ENCODE measurements at regions not wholly inside any gene's neighbourhood (a gene's known extent, or its start where the extent isn't known, plus 50 kb on each side); places are given as distances from the start of the nearest gene placed in this dataset.
A peak's percentile ranks its signal among the peaks of the same experiment; 100 is the strongest.
"Not testable (repeated sequence)": the region's sequence is repeated elsewhere in the genome, so short reads cannot be mapped to it uniquely, and the experiment has no call there.

DNA sequence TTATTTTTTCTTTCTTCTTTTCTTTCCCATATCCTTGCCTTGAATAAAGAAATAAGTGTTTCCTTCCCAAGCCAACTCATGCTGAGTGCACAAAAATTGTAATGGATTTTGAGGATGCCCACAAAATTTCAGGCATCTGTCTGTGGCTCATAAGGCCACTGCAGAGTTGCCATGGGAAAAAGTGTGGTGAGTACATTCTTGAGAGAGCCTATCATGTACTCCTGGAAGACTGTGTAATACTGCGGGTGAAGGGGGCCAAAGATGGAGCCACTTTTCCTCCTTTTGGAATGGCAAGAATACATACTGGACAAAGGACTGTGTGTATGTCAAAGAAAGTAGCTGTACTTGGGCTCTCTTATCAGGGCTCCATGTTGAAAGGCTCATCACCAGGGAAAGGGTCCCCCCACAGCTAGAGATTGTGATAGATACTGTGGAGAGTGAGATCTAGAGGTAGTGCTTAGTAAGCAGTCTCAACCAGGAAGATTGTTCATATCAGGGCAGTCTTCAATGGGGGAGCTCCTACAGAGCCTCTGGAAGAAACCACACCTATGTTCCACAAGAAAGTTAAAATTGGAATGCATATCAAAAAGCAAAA is 341.6 kb upstream of the KCND2 start:
- no peak for DNase-seq (ENCODE audit: low read depth in 2 of 2)

DNA sequence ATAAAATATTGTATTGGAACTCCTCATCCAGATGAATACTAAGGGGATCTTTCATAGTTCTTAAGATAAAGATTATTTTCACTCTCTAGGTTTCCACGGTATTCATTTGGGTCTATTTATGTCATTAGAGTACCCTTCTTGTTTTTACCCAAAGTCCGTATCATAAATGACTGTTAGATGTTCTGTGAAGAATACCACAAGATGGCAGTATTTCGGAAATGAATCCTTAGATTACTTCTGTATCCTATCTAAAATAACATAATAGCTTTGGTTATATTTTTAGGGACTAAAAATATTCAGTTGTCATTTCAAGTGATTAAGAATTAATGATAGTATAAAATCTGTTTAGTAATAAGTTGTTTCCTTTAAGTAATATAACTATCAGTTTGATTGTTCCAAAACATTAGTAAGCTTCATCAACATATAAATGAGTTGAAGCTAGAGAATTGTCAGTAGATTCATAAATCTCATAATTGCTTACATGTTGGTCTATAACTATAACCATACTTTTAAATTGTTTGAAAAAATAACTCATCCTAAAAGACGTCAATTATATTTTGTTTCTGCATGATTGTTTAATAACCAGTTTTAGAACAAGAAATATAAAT is 337.5 kb upstream of the KCND2 start:
- DNase-seq (ENCODE audit: low read depth in 2 of 2): peak; percentile 28 to 51

DNA sequence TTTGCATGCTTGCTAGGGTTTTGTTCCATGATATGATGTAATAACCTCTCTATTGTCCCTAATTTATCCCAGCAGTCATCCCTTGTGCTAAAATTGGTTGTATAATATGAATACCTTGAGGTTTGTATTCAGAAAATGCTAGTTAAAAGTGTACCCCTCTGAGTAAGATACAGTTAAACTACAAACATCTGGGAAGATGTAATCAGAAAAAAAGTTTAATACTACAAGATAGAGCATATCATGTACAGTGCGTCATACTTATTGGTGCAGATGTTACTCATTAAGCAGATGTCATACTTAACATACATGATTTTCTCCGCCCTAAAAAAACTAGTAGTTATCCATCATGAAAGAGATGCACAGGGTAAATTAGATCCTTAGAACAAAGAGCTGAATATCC is 336.1 kb upstream of the KCND2 start:
- DNase-seq (ENCODE audit: low read depth in 2 of 2): no peak

DNA sequence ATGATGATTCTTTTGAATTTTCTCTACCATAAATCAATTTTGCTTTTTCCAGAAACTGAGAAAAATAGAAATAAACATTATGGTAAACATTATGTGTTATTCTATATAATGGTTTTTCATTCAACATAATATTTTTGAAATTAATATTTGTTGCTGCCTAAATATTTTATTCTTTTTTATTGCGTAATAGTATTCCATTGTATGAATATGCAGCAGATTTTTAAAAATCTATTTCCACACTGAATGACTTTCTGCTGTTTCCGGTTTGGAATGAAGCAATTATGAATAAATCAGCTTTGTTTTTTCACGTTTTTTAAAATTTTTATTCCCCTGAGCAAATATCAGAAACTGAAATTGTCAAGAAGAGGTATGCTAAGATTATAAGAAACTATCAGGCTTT is 335.2 kb upstream of the KCND2 start:
- DNase-seq (ENCODE audit: low read depth in 2 of 2): no peak

DNA sequence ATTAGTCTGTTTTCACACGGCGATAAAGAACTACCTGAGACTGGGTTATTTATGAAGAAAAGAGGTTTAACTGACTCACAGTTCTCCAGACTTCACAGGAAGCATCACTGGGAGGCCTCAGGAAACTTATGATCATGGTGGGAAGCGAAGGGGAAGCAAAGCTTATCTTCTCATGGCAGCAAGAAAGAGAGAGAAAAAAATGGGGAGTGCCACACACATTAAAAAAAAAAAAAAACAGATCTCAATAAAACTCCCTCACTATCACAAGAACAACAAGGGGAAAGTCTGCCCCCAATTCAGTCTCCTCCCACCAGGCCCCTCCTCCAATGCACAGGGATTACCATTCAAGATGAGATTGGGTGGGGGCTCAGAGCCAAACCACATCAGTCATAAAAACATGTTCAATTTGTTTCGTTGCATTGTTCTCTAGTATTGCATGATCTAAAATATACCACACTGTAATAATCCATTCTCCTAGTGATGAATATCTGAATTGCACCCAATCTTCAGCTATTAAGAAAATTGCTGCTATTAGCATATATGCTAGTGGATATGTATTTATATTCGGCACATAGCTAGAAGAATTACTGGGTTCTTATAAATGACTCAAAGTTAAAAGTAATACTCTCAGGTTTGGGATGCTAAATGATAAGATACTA is 328.9 kb upstream of the KCND2 start:
- DNase-seq (ENCODE audit: low read depth in 2 of 2): no peak

DNA sequence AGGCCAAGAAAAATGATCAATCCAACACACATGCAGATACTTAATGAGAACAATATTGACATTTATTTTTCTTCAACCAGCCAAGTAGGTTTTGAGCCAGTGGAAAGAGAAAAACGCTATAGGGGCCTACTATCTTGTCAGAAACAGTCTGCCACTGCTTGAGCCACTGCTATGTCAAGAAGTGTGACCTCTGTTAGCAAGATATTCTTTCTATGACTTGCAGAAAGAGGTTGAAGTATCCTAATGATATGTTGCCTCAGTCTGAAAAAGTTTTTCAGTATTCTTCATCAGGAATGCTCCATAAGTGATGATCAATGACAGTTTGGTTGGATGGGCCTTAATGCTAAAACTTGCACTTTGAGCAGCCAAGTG is 328.4 kb upstream of the KCND2 start:
- DNase-seq (ENCODE audit: low read depth in 2 of 2): no peak

DNA sequence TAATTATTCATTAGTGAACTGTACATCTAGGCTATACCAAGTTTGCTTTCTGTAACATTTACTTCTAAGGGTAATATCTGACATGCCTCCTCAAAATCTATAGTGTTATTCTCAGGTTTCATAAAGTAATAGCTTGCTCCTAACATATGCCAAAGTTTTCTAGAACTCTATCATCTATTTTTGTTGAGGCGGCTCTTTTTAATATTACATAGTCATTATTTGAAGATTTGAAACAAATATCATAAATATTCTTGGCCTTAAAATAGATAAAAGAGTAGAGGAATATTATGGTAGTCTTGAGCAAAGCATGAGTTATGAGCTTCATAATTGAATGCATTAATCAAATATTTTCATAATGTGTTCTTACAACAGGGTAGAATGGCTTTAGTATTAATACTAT is 327.2 kb upstream of the KCND2 start:
- DNase-seq (ENCODE audit: low read depth in 2 of 2): no peak

DNA sequence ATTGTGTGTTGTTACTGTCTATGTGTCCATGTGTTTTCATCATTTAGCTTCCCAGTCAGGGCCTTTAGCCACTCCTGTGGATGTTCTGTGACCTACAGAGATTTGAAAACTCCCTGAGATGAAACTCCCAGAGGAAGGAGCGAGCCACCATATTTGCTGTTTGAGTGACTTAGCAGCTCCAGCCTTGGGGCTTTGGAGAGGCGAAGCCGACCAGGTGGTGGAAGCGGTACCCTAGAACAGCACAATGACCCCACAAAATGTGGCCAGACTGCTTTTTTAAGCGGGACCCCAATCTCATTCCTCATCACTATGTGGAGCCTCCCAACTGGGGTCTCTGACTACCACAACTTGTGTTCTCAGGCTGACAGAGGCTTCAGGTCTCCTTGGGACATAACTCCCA is 323.9 kb upstream of the KCND2 start:
- no peak for DNase-seq (ENCODE audit: low read depth in 2 of 2)

DNA sequence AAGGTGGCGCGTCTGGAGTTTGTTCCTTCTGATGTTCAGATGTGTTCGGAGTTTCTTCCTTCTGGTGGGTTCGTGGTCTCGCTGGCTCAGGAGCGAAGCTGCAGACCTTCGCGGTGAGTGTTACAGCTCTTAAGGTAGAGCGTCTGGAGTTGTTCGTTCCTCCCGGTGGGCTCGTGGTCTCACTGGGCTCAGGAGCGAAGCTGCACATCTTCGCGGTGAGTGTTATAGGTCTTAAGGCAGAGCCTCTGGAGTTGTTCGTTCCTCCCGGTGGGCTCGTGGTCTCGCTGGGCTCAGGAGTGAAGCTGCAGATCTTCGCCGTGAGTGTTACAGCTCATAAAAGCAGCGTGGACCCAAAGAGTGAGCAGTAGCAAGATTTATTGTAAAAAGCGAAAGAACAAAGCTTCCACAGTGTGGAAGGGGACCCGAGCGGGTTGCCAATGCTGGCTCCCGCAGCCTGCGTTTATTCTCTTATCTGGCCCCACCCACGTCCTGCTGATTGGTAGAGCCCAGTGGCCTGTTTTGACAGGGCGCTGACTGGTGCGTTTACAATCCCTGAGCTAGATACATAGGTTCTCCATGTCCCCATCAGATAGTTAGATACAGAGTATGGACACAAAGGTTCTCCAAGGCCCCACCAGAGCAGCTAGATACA is 322.5 kb upstream of the KCND2 start:
- not testable (repeated sequence) for DNase-seq (ENCODE audit: low read depth in 2 of 2)

DNA sequence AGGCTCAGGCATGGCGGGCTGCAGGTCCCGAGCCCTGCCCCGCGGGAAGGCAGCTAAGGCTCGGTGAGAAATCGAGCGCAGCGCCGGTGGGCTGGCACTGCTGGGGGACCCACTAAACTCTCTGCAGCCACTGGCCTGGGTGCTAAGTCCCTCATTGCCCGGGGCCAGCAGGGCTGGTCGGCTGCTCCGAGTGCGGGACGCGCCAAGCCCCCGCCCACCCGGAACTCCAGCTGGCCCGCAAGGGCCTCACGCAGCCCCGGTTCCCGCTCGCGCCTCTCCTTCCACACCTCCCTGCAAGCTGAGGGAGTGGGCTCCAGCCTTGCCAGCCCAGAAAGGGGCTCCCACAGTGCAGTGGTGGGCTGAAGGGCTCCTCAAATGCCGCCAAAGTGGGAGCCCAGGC is 321.4 kb upstream of the KCND2 start:
- not testable (repeated sequence) for DNase-seq (ENCODE audit: low read depth in 2 of 2)

DNA sequence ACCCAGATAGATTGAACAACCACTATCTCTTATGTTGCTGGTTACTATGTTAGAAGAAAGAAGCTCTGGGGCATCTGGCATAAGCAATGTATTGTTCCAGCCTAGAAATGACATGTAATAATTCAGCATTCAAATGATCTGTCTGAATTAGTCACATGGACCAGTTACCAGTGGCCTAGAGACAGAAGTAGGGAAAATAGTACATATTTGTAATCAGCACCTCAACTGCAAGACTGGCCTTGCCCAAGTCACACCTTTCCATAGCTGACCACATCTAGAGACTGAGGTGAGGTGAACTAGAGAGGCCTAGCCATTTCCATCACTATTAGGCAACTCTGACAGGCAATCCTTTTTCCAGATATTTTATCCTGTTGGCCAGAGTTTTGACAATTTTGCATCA is 315.6 kb upstream of the KCND2 start:
- no peak for DNase-seq (ENCODE audit: low read depth in 2 of 2)

DNA sequence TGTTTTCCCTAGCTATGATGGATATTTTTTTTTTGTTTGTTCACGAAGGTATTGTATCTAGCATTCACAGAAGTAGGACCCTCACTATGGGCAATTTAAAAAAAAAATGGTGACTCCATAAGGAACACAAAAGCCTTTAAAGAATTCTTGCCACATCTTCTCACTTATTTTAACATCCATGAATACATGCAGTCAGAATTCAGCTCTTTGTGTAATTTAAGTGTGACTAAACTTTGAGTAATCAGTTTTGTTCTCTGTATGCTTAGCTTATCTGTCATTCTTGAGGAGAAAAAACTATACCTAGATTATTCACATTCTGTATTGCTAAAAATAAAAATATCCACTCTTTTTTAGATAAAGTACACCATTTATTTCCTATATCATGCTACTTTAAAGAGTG is 313.2 kb upstream of the KCND2 start:
- no peak for DNase-seq (ENCODE audit: low read depth in 2 of 2)

DNA sequence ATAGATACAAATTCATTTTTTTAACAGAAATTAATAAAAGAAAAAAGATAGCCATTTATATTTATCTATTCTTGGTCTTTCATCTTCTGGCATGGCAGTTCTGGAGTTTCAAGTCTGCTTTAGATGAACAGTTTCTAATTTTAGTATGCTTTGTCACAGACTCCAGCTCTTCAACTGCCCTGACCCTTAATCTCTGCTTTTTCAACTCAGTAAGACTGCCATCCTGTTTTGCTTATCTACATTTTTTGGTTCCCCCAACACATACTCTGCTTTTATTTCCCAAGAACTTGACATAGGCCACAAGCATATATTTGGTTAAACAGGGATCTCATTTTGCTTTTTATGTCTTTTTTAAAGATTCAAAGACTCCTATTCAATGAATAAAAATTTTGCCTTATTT is 309.3 kb upstream of the KCND2 start:
- no peak for DNase-seq (ENCODE audit: low read depth in 2 of 2)

DNA sequence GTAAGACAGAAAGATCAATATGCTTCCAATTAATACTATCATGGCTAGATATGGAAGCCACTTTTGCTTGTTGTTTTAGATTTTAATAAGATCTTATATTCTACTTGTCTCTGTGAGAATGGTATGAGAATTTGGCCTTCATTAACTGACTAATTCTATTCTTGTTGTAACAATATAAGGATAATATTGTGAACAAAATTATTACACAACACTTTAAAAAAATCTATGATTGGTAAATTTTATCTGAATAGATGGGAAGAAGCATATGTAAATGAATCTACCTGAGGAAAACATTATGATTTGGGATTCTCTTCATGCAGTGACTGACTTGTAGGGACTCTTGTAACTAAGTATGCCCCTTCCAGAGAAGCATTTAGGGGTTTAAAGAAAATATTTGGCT is 308.9 kb upstream of the KCND2 start:
- DNase-seq (ENCODE audit: low read depth in 2 of 2): no peak

DNA sequence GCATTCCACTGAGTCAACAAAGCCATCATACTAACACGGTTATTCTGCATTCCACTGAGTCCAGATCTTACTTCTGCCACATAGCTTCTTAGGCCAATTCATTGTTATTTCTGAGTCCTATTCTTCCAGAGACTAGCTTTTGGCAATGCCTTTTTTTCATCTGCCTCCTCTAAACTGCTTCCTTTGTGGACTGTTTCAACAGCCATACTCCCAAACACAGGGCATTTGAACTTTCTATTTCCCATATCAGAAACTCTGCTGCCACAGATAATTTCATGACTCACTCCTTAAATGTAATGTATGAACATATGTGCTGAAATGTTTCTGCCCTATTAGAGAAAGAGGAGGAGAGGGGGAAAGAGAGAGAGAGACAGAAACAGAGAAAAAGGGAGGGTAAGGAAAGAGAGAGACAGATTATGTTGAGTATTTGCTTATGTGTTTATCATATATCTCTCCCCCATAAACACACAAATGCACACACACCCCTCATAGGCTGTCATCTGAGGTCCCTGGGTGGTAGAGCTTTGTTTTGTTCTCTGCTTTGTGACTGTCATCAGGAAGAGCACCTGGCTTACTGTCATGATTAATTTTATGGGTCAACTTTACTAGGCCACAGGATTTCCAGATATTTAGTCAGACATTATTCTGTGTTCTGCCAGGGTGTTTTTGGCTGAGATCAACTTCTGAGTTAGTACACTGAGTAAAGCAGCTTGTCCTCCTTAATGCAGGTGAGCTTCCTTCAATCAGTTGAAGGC is 308.0 kb upstream of the KCND2 start:
- no peak for DNase-seq (ENCODE audit: low read depth in 2 of 2)

DNA sequence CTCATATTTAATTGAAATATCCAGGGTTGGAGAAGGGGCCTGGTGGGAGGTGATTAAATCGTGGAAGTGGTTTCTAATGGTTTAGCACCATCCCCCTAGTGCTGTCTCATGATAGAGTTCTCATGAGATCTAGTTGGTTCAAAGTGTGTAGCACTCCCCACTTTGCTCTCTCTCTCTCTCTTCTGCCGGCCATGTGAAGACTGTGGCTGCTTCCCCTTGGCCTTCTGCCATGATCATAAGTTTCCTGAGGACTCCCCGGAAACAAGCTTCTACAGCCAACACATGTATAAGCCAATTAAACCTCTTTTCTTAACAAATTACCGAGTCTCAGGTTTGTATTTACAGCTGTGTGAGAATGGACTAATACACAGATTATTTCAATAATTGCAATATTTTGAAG is 305.8 kb upstream of the KCND2 start:
- no peak for DNase-seq (ENCODE audit: low read depth in 2 of 2)

DNA sequence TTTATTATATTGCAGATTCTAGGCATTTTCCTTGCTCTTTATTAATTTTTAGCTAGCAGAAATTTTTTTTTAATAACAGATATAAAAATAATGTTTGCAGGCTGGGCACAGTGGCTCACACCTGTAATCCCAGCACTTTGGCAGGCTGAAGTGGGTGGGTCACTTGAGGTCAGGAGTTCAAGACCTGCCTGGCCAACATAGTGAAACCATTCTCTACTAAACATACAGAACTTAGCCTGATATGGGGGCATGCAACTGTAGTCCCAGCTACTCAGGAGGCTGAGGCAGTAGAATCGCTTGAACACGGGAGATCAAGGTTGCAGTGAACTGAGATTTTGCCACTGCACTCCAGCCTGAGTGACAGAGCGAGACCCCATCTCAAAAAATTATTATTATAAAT is 304.6 kb upstream of the KCND2 start:
- not testable (repeated sequence) for DNase-seq (ENCODE audit: low read depth in 2 of 2)

DNA sequence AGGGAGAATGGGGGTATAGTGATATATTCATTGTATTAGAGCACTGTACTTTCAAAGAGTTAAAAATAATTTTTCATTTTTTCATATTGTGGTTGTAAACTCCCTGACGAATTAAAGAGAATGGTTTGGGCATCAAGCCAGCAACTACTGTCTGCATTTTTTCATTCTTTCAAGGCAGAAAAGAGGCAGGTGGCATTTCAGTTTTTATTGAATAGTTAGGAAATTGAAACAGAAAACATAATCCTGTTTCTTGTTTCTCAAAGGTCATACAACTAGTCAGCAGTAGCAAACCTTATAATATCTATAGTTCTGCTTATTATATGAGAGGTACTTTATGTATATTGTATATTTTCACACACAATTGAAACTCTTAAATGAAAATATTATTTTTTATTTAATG is 303.9 kb upstream of the KCND2 start:
- no peak for DNase-seq (ENCODE audit: low read depth in 2 of 2)

DNA sequence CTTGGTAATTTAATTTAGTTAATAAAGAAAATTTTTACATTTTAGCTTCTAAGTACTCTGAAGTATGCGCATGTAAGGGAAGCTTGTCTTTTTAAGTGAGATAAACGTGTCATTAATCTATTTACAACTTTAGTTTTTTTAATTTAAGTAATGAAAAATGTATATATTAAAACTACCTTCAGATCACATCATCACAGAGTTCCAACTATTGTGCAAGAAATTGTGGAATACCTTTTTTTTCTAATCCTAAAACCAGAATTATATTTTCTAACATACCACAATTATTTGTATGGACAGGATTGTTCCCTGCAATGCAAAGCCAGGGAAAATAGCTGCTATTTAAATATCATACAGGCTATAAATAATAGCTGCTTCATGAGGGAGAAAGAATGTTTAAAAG is 303.2 kb upstream of the KCND2 start:
- no peak for DNase-seq (ENCODE audit: low read depth in 2 of 2)

DNA sequence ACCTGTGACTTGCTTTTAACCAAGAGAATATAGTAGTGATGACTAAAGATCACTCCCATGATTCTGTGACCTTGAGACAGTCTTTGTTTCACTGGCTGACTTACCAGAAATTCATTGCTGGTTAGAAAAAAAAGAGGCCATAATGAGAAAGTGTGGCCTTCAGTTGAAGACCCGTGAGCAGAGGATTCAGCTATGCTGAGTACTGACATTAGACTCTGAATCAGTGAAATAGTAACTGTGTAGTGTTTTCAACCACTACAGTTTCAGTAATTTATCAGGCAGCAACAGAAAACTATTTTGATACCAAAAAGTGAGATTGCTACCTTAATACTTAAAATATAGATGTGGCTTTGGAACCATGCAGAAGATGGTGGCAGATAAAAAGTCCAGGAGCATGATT is 298.0 kb upstream of the KCND2 start:
- no peak for DNase-seq (ENCODE audit: low read depth in 2 of 2)

DNA sequence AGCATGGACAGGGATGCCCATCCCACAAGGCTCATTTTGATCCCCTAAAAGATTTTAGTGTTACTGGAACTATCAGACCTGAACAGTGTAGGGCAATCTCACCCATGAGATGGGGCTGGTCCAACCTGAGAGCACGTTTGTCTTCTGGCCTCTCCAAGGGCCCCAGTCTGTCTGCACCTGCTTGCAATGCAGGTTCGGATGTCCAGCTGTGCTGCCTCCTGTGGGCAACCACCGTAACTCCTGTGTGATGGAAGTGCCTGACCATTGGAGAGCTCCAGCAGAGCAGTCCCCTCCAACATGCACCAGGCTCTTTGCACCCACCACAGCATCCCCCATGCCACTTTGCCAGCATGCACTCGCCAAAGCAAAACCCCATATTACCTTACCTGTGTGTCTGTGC is 290.1 kb upstream of the KCND2 start:
- no peak for DNase-seq (ENCODE audit: low read depth in 2 of 2)

DNA sequence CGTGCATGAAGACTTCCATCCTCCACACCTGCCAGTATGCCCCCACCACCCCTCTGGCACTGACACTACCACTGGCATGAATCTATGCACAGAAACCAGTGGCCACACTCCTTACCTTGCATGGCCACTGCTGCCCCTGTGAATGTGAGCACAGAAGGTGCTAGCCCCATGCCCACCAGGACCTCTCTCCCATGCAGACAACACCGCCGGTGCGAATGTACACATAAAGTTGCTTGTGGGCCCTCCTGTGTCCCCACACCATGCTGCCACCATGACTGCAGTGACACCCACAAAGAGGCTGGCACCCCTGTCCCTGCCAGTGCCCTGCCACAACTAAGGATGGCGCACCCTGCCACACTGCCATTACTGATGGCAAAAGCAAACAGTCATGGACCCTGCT is 289.5 kb upstream of the KCND2 start:
- DNase-seq (ENCODE audit: low read depth in 2 of 2): no peak

All from lung microvascular endothelial cell (primary cell).